DMS153 treated with DMSO at 0.1 percent for 48 hours (cell line): ENCODE measurements at regions not wholly inside any gene's neighbourhood (a gene's known extent, or its start where the extent isn't known, plus 50 kb on each side); places are given as distances from the start of the nearest gene placed in this dataset.
A peak's percentile ranks its signal among the peaks of the same experiment; 100 is the strongest.

Source experiments
- DNase-seq: peaks from one replicate; lab custom pipeline; 2025; ENCODE audit not compliant: unreplicated experiment; lab: John Stamatoyannopoulos, UW

DNA sequence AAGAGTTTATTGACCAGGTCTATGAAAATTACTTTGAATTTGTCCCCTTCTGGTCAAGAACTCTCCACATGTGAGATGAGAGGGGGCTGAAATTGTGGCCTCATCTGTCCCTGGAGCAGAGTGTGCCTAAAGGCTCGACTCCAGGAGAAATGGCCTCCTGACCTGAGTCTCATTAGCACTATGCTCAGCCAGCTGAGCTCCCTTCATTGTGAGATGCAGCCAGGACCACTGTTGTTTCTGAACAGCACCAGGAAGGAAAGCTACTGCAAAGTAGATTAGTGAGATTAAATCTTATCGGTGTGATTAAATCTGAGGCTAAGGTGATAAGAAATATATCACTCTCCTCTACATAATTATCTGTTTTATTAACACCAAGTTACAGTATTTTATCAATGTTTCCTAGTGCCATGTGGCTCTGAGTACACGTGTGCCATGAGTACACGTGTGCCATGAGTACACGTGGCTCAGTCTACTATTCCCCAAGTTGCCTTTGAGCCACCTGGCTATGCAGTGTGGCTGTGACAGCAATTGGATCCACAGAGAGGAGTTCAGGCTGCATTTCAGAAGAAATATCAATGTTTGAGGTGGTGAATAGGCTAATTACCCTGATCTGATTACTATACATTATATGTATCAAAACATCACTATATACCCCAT lies 126.9 kb downstream of the IPMK start:
- no peak for DNase-seq

- no peak for DNase-seq
Observed at GRCh38 chr10:58140054-58140453, 127.6 kb downstream of the IPMK start.

DNA sequence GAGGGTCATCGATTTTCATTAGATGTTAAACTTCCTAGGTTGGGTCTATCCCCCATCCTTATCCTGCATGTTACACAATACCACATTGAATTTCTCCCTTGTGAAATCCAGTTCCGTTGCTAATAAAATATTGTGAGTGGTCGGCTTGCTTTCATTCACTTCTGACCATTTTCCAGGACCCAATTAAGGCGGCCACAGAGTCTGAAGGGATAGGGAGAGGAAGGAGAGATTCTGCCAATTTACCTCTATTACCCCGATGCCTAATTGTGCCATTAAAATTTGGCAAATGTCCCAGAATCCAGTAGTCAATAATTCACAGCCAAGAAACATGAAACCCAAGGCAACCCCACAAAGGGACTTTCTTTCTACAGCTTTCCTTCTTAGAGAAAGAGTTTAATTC lies 129.9 kb downstream of the IPMK start:
- DNase-seq: peak; percentile 90

- no peak for DNase-seq
Observed at GRCh38 chr10:58115218-58116050, 152.3 kb downstream of the IPMK start.

GRCh38 chr10:58109731-58110130 lies 158.0 kb downstream of the IPMK start:
- no peak for DNase-seq

DNA sequence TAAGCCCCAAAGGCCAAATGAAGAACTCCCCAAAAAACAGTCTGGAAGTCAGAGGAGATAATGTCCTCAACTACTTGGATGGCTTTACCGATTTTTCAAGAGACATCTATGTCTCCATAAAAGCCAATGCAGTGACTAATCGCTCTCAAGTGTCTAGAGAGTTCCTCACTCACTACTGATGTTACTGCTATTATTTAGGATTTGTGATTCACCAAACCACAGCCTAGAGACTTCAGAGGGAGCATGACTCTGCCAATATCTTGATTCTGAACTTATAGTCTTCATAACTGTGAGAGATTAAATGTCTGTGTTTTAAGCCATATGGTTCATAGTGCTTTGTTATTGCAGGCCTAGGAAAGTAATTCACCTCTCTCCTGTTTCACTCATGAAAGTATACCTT lies 160.2 kb downstream of the IPMK start:
- no peak for DNase-seq

DNA sequence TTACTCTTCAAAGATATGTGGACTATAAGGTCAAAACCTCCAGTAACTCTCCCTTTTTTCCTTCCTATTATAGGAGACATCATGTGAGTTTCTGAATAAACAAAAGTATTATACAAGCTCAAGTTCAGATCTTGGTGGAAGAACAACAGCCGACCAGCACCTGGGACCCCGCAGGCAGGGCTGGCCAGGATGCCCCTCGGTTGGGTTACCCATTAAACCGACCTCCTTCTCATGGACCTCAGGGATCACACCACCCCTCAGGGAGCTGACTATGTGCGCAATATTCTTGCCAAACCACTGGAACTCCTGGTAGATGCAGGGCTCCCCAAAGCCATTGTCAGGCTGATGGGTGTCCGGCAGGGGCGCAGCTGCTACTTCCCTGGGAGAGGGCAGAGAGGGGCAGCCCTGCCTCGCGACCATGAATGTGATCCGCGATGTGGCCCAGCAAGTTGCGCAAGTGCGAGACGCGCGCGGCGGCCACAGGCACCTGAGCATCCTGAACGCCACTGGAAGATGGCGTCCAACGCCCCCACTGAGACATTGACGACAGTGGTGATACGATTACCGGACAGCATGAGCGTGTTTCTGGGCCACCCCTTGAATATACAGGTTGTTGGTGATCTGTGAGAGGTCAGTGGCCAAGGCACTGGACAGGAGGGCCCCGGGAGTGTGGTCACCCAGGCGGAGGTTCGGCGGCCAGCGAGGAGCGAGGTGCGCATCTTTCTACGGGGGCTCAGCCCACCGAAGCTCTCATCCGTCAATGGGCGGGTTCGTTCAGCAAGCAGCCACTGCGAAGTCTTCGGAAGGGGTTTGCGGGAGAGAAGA lies 161.3 kb downstream of the IPMK start:
- DNase-seq: no peak

GRCh38 chr10:58104351-58104751 lies 163.3 kb downstream of the IPMK start:
- no peak for DNase-seq

DNA sequence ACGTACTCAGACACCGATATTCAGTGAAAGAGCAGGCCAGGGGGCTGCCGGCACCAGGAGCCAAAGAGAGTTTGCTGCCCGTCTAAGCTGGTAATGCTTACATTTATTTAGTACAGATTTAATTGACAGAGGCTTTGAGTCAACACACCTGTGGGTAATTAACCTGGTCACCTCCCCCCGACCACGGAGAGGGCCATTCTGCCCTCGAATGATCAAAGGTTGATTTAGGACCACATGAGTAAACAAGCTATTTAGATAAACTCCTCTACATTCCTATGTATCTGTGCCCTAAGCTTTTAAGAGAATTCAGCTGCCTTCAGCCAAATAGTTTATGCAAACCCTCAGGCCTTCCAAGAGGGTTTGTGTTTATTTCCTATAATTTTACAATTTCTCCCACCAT lies 164.8 kb downstream of the IPMK start:
- no peak for DNase-seq

DNA sequence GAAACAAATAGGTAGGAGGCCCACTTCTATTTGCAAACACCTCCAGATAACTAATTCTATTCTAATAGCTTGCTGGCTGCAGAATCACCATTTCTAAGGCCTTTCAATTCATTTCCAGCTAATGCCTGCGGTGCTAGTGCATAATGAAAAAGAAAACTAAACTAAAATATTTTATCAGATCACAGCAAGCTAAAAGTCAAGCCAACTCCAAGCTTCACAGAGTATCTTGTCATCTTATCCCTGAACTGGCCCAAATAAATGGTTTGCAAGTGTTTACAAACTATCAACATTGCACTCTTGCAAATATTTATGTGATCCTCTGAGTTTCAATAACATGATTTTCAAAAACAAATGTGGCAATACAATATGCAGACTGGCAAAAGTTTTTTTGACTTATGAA lies 166.0 kb downstream of the IPMK start:
- DNase-seq: no peak

DNA sequence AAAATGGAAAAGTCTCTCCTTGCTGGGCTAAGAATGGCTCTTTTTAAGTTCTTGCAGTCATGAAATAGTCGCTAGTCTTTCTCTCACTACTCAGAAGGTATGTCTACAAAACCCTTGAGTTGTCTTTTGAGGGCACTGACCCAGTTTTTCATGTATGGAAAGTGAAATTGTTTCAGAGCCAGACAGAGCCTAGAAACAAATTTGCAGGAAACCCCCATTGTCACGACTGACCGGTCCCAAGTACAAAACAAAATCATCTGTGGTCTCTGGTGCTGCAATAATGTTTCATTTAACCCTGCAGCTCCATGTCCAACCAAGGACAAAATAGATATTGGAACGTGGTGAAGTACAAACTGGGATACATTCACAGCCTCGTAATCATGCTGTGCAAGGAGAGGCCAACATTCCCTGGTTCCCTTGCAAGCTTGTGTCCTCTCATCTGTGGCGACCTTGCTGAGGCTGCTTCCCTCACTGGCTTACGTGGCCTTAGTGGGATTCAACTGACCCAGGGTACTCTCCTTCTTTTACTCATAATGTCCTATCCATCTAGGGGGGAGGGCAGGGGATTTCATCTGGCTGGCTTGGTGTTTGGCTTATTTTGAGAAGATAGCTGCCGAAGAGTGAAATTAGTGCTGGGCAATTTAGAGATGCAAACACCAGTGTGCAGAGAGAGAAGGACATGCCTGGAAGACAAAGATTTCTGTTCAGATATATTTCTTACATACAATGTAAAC lies 172.5 kb downstream of the IPMK start:
- no peak for DNase-seq

GRCh38 chr10:58091886-58092285 lies 175.8 kb downstream of the IPMK start:
- DNase-seq: no peak

- DNase-seq: no peak
Observed at GRCh38 chr10:58089739-58090138, 178.0 kb downstream of the IPMK start.

GRCh38 chr10:58087896-58088295 lies 179.8 kb downstream of the IPMK start:
- no peak for DNase-seq

GRCh38 chr10:58086763-58087150 lies 180.9 kb downstream of the IPMK start:
- no peak for DNase-seq

DNA sequence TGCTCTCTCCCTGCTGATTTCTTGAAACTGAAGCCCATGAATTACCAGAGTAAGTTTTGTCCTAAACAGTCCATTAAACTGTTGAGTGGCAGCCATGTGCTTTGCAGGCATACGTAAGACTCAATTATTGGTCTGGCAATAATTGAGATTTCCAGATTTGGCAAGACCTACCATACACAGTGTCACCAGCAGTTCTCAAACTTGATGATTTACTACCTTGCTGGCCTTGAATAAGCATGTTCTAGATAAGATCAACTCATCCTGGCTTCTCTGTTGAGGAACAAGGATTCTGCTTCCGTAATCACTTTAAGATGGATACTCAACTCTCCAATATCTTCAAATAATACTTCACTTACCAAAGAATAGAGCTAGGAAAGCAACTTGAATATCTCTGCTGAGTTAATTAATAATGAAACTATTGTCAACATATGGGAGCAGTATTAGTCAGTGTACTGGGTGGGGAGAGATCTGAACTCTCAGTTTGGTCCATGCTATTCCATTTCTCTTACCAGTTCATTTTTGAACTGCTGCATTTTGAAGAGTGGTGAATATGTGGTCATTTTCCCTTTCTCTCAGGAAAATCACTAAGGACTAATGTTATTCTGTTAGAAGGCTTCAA lies 181.4 kb downstream of the IPMK start:
- no peak for DNase-seq

DNA sequence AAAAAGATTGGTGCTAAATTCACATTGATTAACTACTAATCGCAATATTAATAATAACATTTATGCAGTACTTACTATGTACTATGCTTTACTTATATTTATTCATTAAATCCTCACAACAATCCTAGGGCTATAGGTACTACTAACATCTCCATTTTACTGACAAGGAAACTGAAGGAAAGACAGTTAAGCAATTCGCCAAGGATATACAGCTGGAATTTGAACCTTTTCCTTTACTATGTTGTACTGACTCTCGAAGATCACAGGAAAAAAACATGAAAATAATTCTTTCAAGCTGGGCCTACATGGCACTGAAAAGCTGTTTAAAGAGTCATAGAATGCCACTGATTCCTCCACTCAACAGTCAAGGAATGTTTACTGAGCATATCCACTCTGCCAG lies 185.4 kb downstream of the IPMK start:
- DNase-seq: no peak

DNA sequence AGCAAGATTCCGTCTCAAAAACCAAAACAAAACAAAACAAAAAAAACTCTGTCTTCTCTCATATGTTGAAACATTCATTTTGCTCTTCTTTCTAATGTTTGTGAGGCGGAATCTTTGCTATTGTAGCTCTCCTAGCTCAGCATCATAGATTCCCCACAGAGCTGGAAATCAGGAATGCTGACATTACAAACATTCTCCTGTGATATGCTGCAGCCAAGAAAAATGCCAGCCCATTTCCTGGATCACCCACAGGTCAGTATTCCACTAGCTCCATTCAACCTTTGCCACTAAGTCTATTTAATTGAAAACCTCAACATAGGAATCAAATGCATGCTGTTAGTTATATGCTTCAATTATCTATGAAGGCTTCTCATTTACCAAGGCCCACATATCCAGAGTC lies 186.3 kb downstream of the IPMK start:
- DNase-seq: no peak

DNA sequence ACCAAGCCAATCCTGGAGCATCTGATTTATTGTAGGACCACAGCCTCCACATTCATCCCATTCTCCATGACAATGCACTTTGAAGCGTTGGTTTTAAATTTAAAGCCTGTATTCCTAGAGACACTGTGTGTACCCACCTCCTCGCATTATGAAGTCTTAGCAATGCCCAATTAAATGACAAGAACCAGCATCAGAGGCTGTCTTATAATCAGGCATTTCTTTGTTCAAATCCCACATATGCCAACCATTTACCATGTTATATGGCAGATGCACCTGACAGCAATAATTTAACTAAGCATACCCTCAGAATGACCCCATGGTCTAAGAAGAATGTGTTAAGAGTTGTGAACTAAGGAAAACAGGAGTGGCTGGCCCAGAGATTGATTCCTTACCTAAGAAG lies 188.2 kb downstream of the IPMK start:
- DNase-seq: no peak

- no peak for DNase-seq
Observed at GRCh38 chr10:58072634-58073033, 195.1 kb downstream of the IPMK start.

- no peak for DNase-seq
Observed at GRCh38 chr10:58070956-58071355, 196.7 kb downstream of the IPMK start.
